Fibroblast of villous mesenchyme (primary cell): ENCODE measurements at regions not wholly inside any gene's neighbourhood (a gene's known extent, or its start where the extent isn't known, plus 50 kb on each side); places are given as distances from the start of the nearest gene placed in this dataset.

Experiments used
- DNase-seq: peaks from one replicate; pipeline ENCODE4 v3.0.0-alpha.2; 2010; ENCODE audit warnings: low read depth
- H3K4me3 ChIP-seq: 2 replicates; pipeline ENCODE4 v1.5.1; 2011; ENCODE audit warnings: low read depth, mild to moderate bottlenecking, low read length
- CTCF ChIP-seq: IDR thresholded peaks from 2 replicates; pipeline ENCODE4 v1.5.1; 2012; ENCODE audit warnings: low read depth, mild to moderate bottlenecking, low read length; ENCODE audit not compliant: insufficient read depth

GRCh38 chr3:34238407-34238806 lies 440.0 kb downstream of the PDCD6IP start:
- TF ChIP-seq CTCF, result no peak
- no peak for DNase-seq
- no peak overlapping the region for H3K4me3 ChIP-seq

GRCh38 chr3:34239287-34239686 lies 440.9 kb downstream of the PDCD6IP start:
- H3K4me3 ChIP-seq, result no peak overlapping the region
- no peak for TF ChIP-seq CTCF
- DNase-seq, result no peak

- TF ChIP-seq CTCF, result no peak
- H3K4me3 ChIP-seq, result no peak overlapping the region
- DNase-seq, result no peak
Measured at GRCh38 chr3:34239875-34240274, 441.4 kb downstream of the PDCD6IP start.

- DNase-seq, result no peak
Measured at GRCh38 chr3:34247401-34247800, 449.0 kb downstream of the PDCD6IP start.

GRCh38 chr3:34248352-34248751 lies 449.9 kb downstream of the PDCD6IP start:
- no peak overlapping the region for H3K4me3 ChIP-seq
- TF ChIP-seq CTCF, result no peak
- DNase-seq, result no peak

More at GRCh38 chr3:34247401-34247800, 449.0 kb downstream of the PDCD6IP start:
- no peak overlapping the region for H3K4me3 ChIP-seq
- no peak for TF ChIP-seq CTCF

GRCh38 chr3:34254285-34254684 lies 455.9 kb downstream of the PDCD6IP start:
- H3K4me3 ChIP-seq, result no peak overlapping the region
- DNase-seq, result no peak
- TF ChIP-seq CTCF, result no peak

GRCh38 chr3:34256021-34256420 lies 457.6 kb downstream of the PDCD6IP start:
- H3K4me3 ChIP-seq, result no peak overlapping the region
- no peak for TF ChIP-seq CTCF
- no peak for DNase-seq
